ENCODE measurements at regions not wholly inside any gene's neighbourhood (a gene's known extent, or its start where the extent isn't known, plus 50 kb on each side); places are given as distances from the start of the nearest gene placed in this dataset.

GRCh38 chr18:41765460-41765859, 189.6 kb upstream of the PIK3C3 start:
- DNase-seq (ENCODE audit: low read depth in 1 of 2, low spot score in 1 of 2): no peak
- in situ Hi-C loops (cut with HindIII; ENCODE audit: low pct_unique_long_range_greater_than_20kb, low sequenced_read_pairs): no loop called here
- TF ChIP-seq JUND (IDR thresholded peaks at IDR 0.05; ENCODE audit: low read depth): no peak

- TF ChIP-seq JUND (IDR thresholded peaks at IDR 0.05; ENCODE audit: low read depth): no peak
- in situ Hi-C loops (cut with HindIII; ENCODE audit: low pct_unique_long_range_greater_than_20kb, low sequenced_read_pairs): no loop called here
- DNase-seq (ENCODE audit: low read depth in 1 of 2, low spot score in 1 of 2): no peak
These were observed 191.7 kb upstream of the PIK3C3 start for GRCh38 chr18:41763361-41763760.

GRCh38 chr18:41761333-41762018, 193.6 kb upstream of the PIK3C3 start:
- no peak for DNase-seq (ENCODE audit: low read depth in 1 of 2, low spot score in 1 of 2)
- in situ Hi-C loops (cut with HindIII; ENCODE audit: low pct_unique_long_range_greater_than_20kb, low sequenced_read_pairs): no loop called here

GRCh38 chr18:41758534-41758933, 196.5 kb upstream of the PIK3C3 start:
- in situ Hi-C loops (cut with HindIII; ENCODE audit: low pct_unique_long_range_greater_than_20kb, low sequenced_read_pairs): no loop called here
- TF ChIP-seq JUND (IDR thresholded peaks at IDR 0.05; ENCODE audit: low read depth): no peak

More at GRCh38 chr18:41761333-41762018, 193.6 kb upstream of the PIK3C3 start:
- no peak for TF ChIP-seq JUND (IDR thresholded peaks at IDR 0.05; ENCODE audit: low read depth)

GRCh38 chr18:41756141-41756540, 198.9 kb upstream of the PIK3C3 start:
- in situ Hi-C loops (cut with HindIII; ENCODE audit: low pct_unique_long_range_greater_than_20kb, low sequenced_read_pairs): no loop called here
- no peak for DNase-seq (ENCODE audit: low read depth in 1 of 2, low spot score in 1 of 2)
- TF ChIP-seq JUND (IDR thresholded peaks at IDR 0.05; ENCODE audit: low read depth): no peak

More at GRCh38 chr18:41758534-41758933, 196.5 kb upstream of the PIK3C3 start:
- no peak for DNase-seq (ENCODE audit: low read depth in 1 of 2, low spot score in 1 of 2)

GRCh38 chr18:41754332-41754731, 200.7 kb upstream of the PIK3C3 start:
- in situ Hi-C loops (cut with HindIII; ENCODE audit: low pct_unique_long_range_greater_than_20kb, low sequenced_read_pairs): no loop called here
- no peak for TF ChIP-seq JUND (IDR thresholded peaks at IDR 0.05; ENCODE audit: low read depth)
- DNase-seq (ENCODE audit: low read depth in 1 of 2, low spot score in 1 of 2): no peak

- no peak for TF ChIP-seq JUND (IDR thresholded peaks at IDR 0.05; ENCODE audit: low read depth)
- in situ Hi-C loops (cut with HindIII; ENCODE audit: low pct_unique_long_range_greater_than_20kb, low sequenced_read_pairs): no loop called here
- no peak for DNase-seq (ENCODE audit: low read depth in 1 of 2, low spot score in 1 of 2)
These were observed 201.2 kb upstream of the PIK3C3 start for GRCh38 chr18:41753826-41754225.

- no peak for DNase-seq (ENCODE audit: low read depth in 1 of 2, low spot score in 1 of 2)
- TF ChIP-seq JUND (IDR thresholded peaks at IDR 0.05; ENCODE audit: low read depth): no peak
- in situ Hi-C loops (cut with HindIII; ENCODE audit: low pct_unique_long_range_greater_than_20kb, low sequenced_read_pairs): no loop called here
These were observed 202.2 kb upstream of the PIK3C3 start for GRCh38 chr18:41752826-41753225.

- in situ Hi-C loops (cut with HindIII; ENCODE audit: low pct_unique_long_range_greater_than_20kb, low sequenced_read_pairs): no loop called here
- no peak for TF ChIP-seq JUND (IDR thresholded peaks at IDR 0.05; ENCODE audit: low read depth)
- DNase-seq (ENCODE audit: low read depth in 1 of 2, low spot score in 1 of 2): no peak
These were observed 203.4 kb upstream of the PIK3C3 start for GRCh38 chr18:41751652-41752051.

GRCh38 chr18:41751161-41751560, 203.9 kb upstream of the PIK3C3 start:
- no peak for TF ChIP-seq JUND (IDR thresholded peaks at IDR 0.05; ENCODE audit: low read depth)
- DNase-seq (ENCODE audit: low read depth in 1 of 2, low spot score in 1 of 2): no peak
- in situ Hi-C loops (cut with HindIII; ENCODE audit: low pct_unique_long_range_greater_than_20kb, low sequenced_read_pairs): no loop called here

- no peak for TF ChIP-seq JUND (IDR thresholded peaks at IDR 0.05; ENCODE audit: low read depth)
- in situ Hi-C loops (cut with HindIII; ENCODE audit: low pct_unique_long_range_greater_than_20kb, low sequenced_read_pairs): no loop called here
- DNase-seq (ENCODE audit: low read depth in 1 of 2, low spot score in 1 of 2): no peak
These were observed 207.3 kb upstream of the PIK3C3 start for GRCh38 chr18:41747723-41748242.

- TF ChIP-seq JUND (IDR thresholded peaks at IDR 0.05; ENCODE audit: low read depth): no peak
- peak; percentile 19 to 57 for DNase-seq (ENCODE audit: low read depth in 1 of 2, low spot score in 1 of 2)
- in situ Hi-C loops (cut with HindIII; ENCODE audit: low pct_unique_long_range_greater_than_20kb, low sequenced_read_pairs): no loop called here
These were observed 209.6 kb upstream of the PIK3C3 start for GRCh38 chr18:41745166-41746049.

All from T47D (cell line).